ENCODE measurements at regions not wholly inside any gene's neighbourhood (a gene's known extent, or its start where the extent isn't known, plus 50 kb on each side); places are given as distances from the start of the nearest gene placed in this dataset.

- no peak for TF ChIP-seq POLR2AphosphoS5 (IDR thresholded peaks at IDR 0.05; ENCODE audit: low read depth, low read length)
- no peak for TF ChIP-seq TAF1 (IDR thresholded peaks at IDR 0.05; ENCODE audit: borderline replicate concordance, low read depth, low read length)
- TF ChIP-seq POLR2A (IDR thresholded peaks at IDR 0.05; ENCODE audit: low read depth, low read length): no peak
These were observed 1009.3 kb downstream of the GRIK2 start for GRCh38 chr6:102402635-102403329.

All from GM12892 (cell line).